ENCODE measurements at regions not wholly inside any gene's neighbourhood (a gene's known extent, or its start where the extent isn't known, plus 50 kb on each side); places are given as distances from the start of the nearest gene placed in this dataset.
A peak's percentile ranks its signal among the peaks of the same experiment; 100 is the strongest.
"Not testable (repeated sequence)": the region's sequence is repeated elsewhere in the genome, so short reads cannot be mapped to it uniquely, and the experiment has no call there.

DNA sequence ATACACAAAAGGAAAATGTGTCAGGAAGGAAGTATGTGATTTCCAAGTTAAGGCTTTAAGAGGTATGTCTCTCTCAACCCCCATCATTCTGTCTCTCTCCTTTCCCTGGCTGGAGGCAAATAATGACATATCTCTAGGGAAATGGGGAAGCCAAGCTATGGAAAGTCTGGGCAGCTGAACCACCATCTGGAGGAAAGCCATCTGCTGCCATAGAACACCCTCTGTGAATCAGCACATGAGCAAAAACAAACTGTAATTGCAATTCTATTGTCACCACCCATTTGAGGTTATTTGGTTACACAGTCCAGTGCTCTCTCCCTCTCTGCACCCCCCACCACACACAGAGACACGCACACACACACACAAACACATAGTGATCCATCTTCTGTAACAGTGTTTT is 766.2 kb downstream of the FLRT2 start:
- DNase-seq: no peak

DNA sequence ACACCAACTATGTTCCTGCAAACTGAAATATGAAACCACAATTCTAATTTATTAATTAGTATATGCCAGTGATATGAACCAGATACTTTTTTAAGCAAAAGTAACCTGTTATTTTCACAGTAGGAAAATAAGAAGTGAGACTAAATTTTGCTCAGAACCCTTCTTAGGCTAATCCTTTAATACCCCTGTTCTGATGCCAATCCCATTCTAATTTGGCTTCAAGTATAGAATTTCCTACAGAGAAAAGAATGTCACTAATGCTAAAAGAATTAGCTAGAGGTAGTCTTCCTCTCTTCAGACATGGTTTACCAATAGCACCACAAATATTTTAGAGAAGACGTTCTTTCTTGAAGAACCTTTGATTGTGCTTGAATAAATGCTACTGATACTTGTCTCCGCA is 758.4 kb downstream of the FLRT2 start:
- DNase-seq: no peak

- no peak for DNase-seq
Measured at GRCh38 chr14:86279405-86279804, 749.5 kb downstream of the FLRT2 start.

GRCh38 chr14:86257973-86258372 is 728.0 kb downstream of the FLRT2 start:
- no peak for DNase-seq

DNA sequence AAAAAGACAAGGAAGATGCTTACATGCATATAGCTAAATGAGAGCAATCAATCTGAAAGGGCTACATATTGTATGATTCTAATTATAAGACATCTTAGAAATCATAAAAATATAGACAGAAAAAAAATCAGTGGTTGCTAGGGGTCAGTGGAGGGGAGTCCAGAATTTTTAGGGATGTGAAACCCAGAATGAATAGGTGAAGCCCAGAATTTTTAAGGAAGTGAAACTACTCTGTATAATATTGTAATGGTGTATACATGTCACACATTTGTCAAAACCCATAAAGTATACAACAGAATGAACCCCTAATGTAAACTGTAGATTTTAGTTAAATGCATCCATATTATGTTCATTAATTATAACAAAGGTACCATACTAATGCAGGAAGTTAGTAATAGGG is 713.2 kb downstream of the FLRT2 start:
- DNase-seq: no peak

DNA sequence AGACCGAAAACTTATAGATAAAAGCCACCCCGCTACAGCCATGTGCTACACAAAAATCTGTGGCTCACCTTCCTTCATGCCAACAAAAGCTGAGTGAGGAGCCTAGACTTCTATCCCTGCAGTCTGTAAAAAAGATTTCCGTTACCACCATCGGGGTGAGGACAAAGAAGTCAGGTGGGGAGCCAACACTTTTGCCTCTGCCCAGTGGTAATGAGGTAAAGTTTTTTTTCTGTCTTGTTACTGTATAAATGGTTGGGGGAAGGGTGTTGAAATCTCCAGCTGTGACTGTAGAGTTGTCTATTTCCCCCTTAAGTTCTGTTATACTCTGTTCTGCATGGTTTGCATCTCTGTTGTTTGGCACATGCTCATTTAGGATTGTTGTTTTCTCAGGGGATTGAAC is 707.8 kb downstream of the FLRT2 start:
- no peak for DNase-seq

DNA sequence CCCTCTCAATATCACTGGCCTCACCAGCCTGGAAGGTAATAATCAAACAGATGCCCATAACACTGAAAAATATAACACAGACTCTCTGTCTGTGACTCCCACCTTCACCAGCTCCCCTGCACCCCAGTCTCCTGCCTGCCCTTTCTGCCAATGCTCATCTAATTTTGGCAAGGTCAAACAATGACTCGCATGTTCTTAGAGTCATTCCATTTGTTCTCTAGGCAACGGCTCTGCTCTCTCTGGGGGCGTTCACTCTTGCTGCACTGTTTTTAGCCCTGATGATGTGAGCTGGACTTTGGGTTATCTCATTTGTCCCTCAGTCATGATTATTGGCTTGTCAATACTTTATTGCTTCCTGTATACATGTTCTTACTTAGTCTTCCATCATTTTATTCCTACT is 691.8 kb downstream of the FLRT2 start:
- no peak for DNase-seq

GRCh38 chr14:86221000-86221399 is 691.1 kb downstream of the FLRT2 start:
- no peak for DNase-seq

DNA sequence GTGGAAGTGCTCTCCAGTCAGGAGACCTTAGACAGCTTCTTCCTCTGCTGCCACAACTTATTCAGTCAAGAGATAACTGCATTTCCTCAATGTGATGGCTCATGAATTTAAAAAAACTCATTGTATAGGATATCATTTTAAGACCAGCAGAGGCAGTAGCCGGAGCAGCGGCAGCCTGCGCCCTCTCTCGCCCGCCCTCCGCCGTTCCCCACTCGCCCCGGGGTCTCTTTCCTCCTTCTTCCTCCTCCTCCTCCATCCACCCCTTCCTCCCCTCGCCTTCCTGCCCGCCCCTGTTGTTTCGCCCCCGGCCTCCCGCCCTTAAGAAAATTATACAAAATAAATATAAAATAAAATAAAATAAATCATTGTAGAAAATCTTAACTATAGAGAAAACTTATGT is 687.6 kb downstream of the FLRT2 start:
- DNase-seq: no peak

DNA sequence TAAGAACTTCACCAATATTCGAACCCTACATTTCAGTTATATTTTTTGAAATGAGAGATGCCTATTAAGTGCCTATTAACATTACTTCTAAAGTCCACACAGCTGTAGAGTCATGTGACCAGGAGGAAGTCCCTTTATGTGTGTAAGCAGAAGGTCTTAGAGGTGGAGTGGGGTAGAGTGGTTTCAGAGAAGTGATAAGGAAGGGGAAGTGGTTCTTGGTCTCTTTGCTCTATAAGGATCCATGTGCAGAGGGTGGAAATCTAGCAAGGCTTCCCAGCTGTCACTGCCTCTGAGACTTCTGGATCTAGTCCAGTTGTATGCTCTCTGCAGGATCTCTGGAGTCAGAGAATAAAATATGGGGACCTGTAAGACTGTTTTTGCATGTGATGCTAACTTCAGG is 673.9 kb downstream of the FLRT2 start:
- peak; percentile 9 for DNase-seq

GRCh38 chr14:86196471-86196870 is 666.5 kb downstream of the FLRT2 start:
- no peak for DNase-seq

DNA sequence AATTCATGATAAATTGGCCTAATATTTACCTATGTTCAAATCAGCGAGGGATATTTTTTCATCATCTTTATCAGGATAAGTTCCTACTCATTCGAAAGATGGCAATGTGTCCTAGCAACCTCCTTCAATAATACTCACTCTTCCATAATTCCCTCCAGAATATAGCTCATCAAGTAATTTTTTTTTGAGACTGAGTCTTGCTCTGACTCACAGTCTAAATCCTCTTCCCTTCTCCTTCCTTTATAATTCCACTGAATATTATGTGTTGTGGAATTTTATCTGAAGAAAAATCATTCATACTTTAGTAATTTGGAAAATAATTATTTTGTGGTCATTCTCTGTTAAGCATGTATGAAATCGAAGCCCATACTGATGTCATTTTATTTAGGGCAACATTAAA is 663.8 kb downstream of the FLRT2 start:
- no peak for DNase-seq

DNA sequence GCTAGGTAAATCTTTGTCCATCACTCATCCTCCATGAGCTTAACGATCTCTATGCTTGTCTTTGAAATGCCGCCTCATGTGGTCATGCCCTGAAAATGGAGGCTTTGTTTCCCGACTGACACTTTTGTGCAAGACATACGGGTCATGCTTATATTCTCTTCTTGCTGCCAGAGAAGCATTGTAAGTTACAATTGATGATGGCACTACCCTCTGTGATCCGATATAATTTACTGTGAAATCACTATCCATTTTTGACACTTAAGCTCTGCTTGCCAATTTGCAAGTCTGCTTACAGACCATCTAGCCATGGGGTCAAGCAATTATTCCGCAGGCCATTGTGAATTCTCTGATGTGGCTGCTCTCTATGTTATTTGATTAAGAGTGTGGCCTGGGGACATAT is 650.0 kb downstream of the FLRT2 start:
- no peak for DNase-seq

- no peak for DNase-seq
Measured at GRCh38 chr14:86168371-86168770, 638.4 kb downstream of the FLRT2 start.

DNA sequence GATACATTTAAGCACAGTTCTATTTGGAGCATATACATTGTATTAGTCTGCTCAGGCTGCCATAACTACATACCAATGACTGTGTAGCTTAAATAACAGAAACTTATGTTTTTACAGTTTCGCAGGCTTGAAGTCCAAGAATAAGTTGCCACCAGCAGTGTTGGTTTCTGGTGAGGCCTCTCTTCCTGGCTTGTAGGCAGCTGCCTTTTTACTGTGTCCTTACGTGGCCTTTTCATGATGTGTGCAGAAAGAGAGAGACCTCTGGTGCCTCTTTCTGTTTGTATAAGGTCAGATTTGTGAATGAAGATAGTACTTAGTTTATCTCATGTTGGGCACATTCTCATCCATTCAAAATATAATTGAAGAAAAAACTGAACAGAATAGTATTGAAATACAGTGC is 636.6 kb downstream of the FLRT2 start:
- DNase-seq: no peak

DNA sequence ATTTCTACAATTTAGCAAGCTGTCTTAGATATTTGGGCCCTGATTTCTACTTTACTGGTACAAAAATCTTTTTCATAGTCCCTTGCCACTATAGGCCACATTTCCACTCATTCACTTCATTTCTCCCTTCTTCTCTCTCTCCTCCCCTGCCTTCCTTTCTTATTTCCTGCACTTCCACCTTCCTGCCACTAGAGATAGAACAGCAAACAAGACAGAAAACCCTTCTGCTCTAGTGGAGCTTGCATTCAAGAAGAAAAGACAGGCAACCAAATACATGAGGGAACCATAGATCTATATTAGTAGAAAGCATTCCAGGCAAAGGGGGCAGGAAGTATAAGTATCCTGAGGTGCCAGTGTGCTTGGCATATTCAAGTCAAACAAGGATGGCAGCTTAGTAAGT is 623.5 kb downstream of the FLRT2 start:
- DNase-seq: no peak

DNA sequence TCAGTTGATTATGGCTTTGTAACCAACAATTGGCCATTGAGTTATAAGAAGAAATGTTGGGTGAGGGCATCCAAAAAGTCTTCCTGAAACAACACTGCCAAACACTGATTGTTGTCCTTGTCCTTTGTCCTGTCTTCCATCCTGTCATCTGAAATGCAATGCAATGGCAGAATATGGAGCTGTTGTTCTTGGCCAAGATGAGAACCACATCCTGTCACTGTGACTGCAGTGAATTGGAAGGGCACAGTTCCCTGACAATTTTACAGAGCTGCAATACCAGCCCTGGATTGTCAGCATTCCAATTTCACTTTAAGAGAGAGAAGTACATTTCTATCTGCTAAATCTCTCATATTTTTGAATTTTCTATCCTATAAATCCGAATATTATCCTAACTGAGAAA is 613.3 kb downstream of the FLRT2 start:
- DNase-seq: no peak

DNA sequence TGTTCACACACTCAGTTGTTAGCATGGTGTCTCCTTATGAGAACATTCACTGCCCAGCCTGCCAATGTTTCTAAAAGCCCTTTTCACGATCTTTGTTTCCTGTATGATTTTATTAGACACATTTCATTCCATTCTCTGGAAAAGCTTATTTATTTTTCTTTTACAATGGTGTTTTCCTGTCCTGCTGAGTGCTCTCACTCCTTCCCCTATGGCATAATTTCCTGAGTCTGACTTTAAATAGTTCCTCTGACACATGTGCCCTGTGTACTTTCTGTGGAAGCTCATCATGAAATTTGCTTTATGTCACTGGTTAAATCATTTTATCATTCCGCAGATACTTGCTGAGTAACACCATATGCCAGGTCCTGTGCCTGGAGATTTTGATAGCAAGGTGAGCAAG is 612.0 kb downstream of the FLRT2 start:
- no peak for DNase-seq

DNA sequence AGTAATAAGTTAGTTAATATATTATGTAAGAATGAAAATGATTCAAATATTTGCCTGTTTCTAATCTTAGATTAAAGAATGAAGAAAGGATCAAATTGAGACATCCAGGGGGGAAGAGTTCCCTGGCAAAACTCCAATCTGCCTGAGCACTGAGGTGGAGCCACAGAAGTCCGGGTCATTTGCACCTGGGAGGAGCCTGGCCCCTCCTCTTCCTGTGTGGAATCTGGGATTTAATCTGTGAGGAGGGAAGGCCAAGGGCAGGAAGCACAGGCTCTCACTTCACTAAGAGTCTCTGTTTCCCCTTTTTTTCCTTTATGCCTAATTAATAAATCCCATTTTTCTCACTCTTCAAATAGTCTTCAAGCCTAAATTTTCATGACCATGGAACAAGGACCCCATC is 599.5 kb downstream of the FLRT2 start:
- no peak for DNase-seq

- DNase-seq: no peak
Measured at GRCh38 chr14:86124328-86124727, 594.4 kb downstream of the FLRT2 start.

GRCh38 chr14:86115972-86116371 is 586.0 kb downstream of the FLRT2 start:
- DNase-seq: no peak

DNA sequence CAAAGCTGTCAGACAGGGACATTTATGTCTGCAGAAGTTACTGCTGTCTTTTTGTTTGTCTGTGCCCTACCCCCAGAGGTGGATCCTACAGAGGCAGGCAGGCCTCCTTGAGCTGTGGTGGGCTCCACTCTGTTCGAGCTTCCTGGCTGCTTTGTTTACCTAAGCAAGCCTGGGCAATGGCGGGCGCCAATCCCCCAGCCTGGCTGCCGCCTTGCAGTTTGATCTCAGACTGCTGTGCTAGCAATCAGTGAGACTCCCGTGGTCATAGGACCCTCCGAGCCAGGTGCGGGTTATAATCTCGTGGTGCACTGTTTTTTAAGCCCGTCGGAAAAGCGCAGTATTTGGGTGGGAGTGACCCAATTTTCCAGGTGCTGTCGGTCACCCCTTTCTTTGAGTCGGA is 580.9 kb downstream of the FLRT2 start:
- not testable (repeated sequence) for DNase-seq

DNA sequence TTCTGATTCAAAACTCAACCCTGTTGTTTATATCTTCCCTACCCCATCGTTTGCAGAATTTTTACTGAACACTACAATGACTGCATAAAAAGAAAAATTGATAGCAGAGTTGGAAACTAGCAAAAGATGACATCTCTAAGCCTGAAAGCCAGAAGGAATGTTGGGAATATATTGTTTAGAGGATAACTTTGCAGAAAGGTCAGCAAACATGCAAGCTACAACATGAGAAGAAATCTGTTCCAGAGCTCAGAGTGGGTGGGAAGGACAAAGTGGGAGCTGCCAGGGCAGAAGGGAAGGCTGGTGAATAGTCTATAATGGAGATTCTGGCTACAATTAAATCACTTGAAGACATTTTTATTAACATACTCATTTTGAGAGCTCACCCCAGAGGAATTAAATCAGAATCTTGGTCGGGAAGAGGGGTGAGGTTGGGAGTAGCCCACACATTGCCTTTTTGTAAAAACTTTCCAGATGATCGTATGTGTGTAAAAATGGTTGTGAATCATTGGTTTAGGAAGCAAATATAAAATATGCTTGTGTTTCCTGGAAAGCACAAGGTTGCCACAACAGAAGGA is 574.8 kb downstream of the FLRT2 start:
- DNase-seq: no peak

GRCh38 chr14:86094512-86094911 is 564.6 kb downstream of the FLRT2 start:
- no peak for DNase-seq

GRCh38 chr14:86091811-86092210 is 561.9 kb downstream of the FLRT2 start:
- DNase-seq: no peak

DNA sequence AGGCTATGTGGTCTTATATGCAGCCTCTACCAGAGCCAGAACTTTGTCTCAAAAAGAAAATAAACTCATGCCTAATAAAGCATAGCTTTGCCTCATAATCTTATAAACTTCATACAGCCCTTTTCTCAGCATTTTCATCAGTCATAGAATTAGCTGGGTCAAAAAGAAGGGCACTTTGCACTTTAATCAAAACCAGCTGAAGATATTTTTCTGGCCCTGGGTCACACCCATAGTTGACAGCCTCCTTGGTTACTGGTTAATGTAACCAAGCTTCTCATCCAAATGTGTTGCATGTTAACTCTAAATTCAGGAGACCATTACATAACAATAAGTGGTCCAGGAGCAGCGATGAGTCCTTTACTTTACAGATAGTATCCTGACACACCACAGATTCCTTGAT is 558.2 kb downstream of the FLRT2 start:
- no peak for DNase-seq

Data from hematopoietic multipotent progenitor cell treated with erythropoietin and hydrocortisone succinate and interleukin-3 and kit ligand, for 8 days (in vitro differentiated cells).